Prostate gland (tissue), 2 donors: ENCODE measurements at regions not wholly inside any gene's neighbourhood (a gene's known extent, or its start where the extent isn't known, plus 50 kb on each side); places are given as distances from the start of the nearest gene placed in this dataset.
"Not testable (repeated sequence)": the region's sequence is repeated elsewhere in the genome, so short reads cannot be mapped to it uniquely, and the experiment has no call there.

Experiments
- DNase-seq: peaks from one replicate; pipeline ENCODE4 v3.0.0-alpha.2; 2019; ENCODE audit warnings: low spot score
- H3K27ac ChIP-seq, 2 donors: fragments of 200-600 bp; sonication (generic); 2 replicates each; pipeline ENCODE4 v1.5.1; 2017 to 2019
- H3K27me3 ChIP-seq: fragments of 200-600 bp; sonication (generic); replicated peaks from 2 replicates; pipeline ENCODE4 v1.5.1; 2019; ENCODE audit not compliant: insufficient read depth
- H3K36me3 ChIP-seq, 2 donors: fragments of 200-600 bp; sonication (generic); 1 replicate in 1 of 2; 2 replicates in 1 of 2; pipeline versions ENCODE4 v1.5.1 to v1.8.1; 2017 to 2019
- H3K4me1 ChIP-seq: fragments of 200-600 bp; sonication (generic); replicated peaks from 2 replicates; pipeline ENCODE4 v1.5.1; 2019
- H3K4me3 ChIP-seq, 2 donors: fragments of 200-600 bp; sonication (generic); 2 replicates each; pipeline ENCODE4 v1.5.1; 2017 to 2019
- H3K9me3 ChIP-seq: fragments of 200-600 bp; sonication (generic); 2 replicates; pipeline ENCODE4 v1.5.1; 2017
- CTCF ChIP-seq, 4 experiments: fragments of 200-600 bp in 2 of 4; fragments of 450-650 bp in 2 of 4; sonication (generic) in 2 of 4; IDR thresholded peaks; 1 replicate in 3 of 4; 2 replicates in 1 of 4; pipeline ENCODE4 v1.5.1; 2016 to 2019; ENCODE audit warnings: antibody characterized with exemption in 4 of 4, mild to moderate bottlenecking in 2 of 4, moderate library complexity in 2 of 4
- POLR2A ChIP-seq: fragments of 450-650 bp; IDR thresholded peaks from one replicate; pipeline ENCODE4 v1.6.1; 2016; ENCODE audit warnings: antibody characterized with exemption, mild to moderate bottlenecking
- POLR2AphosphoS5 ChIP-seq: sonication (generic); formaldehyde crosslinking; IDR thresholded peaks from one replicate; pipeline ENCODE4 v1.6.1; 2017; ENCODE audit warnings: antibody characterized with exemption
- WGBS: methylation state at CpG from one replicate; pipeline ENCODE4 v1.1.5; 2018; 5-methylcytosine and 5-hydroxymethylcytosine counted together
- intact Hi-C: fragments of 100-400 bp; cut with DNase I; formaldehyde crosslinking; loops from one replicate; pipeline ENCODE4 v1.14.2; 2022

- Histone ChIP-seq H3K27me3 (no peaks in the 10 kb centered on the region), H3K27ac (peak overlapping the region; percentile 62 to 70), H3K4me3 (no peak overlapping the region), H3K4me1 (no peaks in the 10 kb centered on the region), H3K9me3 (no peaks in the 10 kb centered on the region), H3K36me3 (no peaks in the 10 kb centered on the region)
- intact Hi-C loops = no loop called here
- 21% methylated on average over 9 of the region's 9 CpGs for WGBS
- TF ChIP-seq POLR2A = peak; percentile 37
- TF ChIP-seq CTCF (IDR thresholded peaks at IDR 0.05) = no peak
- peak; percentile 93 for TF ChIP-seq POLR2AphosphoS5
- peak; percentile 98 for DNase-seq
Measured at GRCh38 chr6:19892260-19892659, 55.1 kb downstream of the ID4 start.

GRCh38 chr6:19895866-19896692 lies 58.9 kb downstream of the ID4 start:
- intact Hi-C loops = no loop called here
- 90% methylated on average over 9 of the region's 9 CpGs for WGBS
- H3K27ac ChIP-seq = no peak overlapping the region

GRCh38 chr6:19896693-19897010 lies 59.5 kb downstream of the ID4 start:
- Histone ChIP-seq H3K4me3 (no peak overlapping the region), H3K27me3 (no peaks in the 10 kb centered on the region), H3K27ac (no peak overlapping the region), H3K4me1 (no peaks in the 10 kb centered on the region), H3K36me3 (no peaks in the 10 kb centered on the region), H3K9me3 (no peaks in the 10 kb centered on the region)
- 79% methylated on average over 2 of the region's 2 CpGs for WGBS
- DNase-seq = no peak
- intact Hi-C loops = no loop called here
- TF ChIP-seq POLR2AphosphoS5 (no peak), POLR2A (no peak), CTCF (IDR thresholded peaks at IDR 0.05) (no peak)

More at GRCh38 chr6:19895866-19896692, 58.9 kb downstream of the ID4 start:
- Histone ChIP-seq H3K4me3 (no peak overlapping the region), H3K4me1 (no peaks in the 10 kb centered on the region), H3K36me3 (no peaks in the 10 kb centered on the region), H3K27me3 (no peaks in the 10 kb centered on the region), H3K9me3 (no peaks in the 10 kb centered on the region)
- no peak for TF ChIP-seq POLR2A
- no peak for DNase-seq

- no peaks in the 10 kb centered on the region for H3K36me3 ChIP-seq
- 73% methylated on average over 4 of the region's 4 CpGs for WGBS
- intact Hi-C loops = no loop called here
Measured at GRCh38 chr6:19898141-19898740, 61.1 kb downstream of the ID4 start.

GRCh38 chr6:19902201-19902600 lies 65.0 kb downstream of the ID4 start:
- Histone ChIP-seq H3K27ac (no peak overlapping the region), H3K4me1 (no peaks in the 10 kb centered on the region), H3K9me3 (no peaks in the 10 kb centered on the region), H3K27me3 (no peaks in the 10 kb centered on the region), H3K4me3 (no peak overlapping the region), H3K36me3 (no peaks in the 10 kb centered on the region)
- DNase-seq = no peak
- intact Hi-C loops = no loop called here
- TF ChIP-seq POLR2A = no peak
- TF ChIP-seq POLR2AphosphoS5 = no peak
- TF ChIP-seq CTCF (IDR thresholded peaks at IDR 0.05) = no peak
- 89% methylated on average over 4 of the region's 4 CpGs for WGBS

More at GRCh38 chr6:19898141-19898740, 61.1 kb downstream of the ID4 start:
- Histone ChIP-seq H3K4me1 (no peaks in the 10 kb centered on the region), H3K9me3 (no peaks in the 10 kb centered on the region), H3K4me3 (no peak overlapping the region), H3K27me3 (no peaks in the 10 kb centered on the region), H3K27ac (no peak overlapping the region)
- TF ChIP-seq POLR2AphosphoS5 = no peak
- no peak for TF ChIP-seq CTCF (IDR thresholded peaks at IDR 0.05)
- TF ChIP-seq POLR2A = no peak
- DNase-seq = no peak

- H3K27ac ChIP-seq, H3K4me3 ChIP-seq, H3K4me1 ChIP-seq, H3K27me3 ChIP-seq, intact Hi-C loops, H3K9me3 ChIP-seq, DNase-seq, H3K36me3 ChIP-seq: not testable (repeated sequence)
- 88% methylated on average over 6 of the region's 6 CpGs for WGBS
Measured at GRCh38 chr6:19904408-19904807, 67.2 kb downstream of the ID4 start.
